HUES48 (cell line): ENCODE measurements at regions not wholly inside any gene's neighbourhood (a gene's known extent, or its start where the extent isn't known, plus 50 kb on each side); places are given as distances from the start of the nearest gene placed in this dataset.

Experiments used
- H3K27ac ChIP-seq: one replicate; pipeline ENCODE4 v1.7.0; 2013; ENCODE audit warnings: low read depth, low read length, inconsistent platforms
- H3K27me3 ChIP-seq: 2 replicates; pipeline ENCODE4 v1.6.1; 2013; ENCODE audit warnings: mild to moderate bottlenecking, low read length; ENCODE audit not compliant: control insufficient read depth, insufficient read depth
- H3K36me3 ChIP-seq: 2 replicates; pipeline ENCODE4 v1.6.1; 2013; ENCODE audit warnings: low read length; ENCODE audit not compliant: control insufficient read depth, insufficient read depth
- H3K4me1 ChIP-seq: 2 replicates; pipeline ENCODE4 v1.6.1; 2013; ENCODE audit warnings: mild to moderate bottlenecking, low read length; ENCODE audit not compliant: control insufficient read depth, insufficient read depth
- H3K4me3 ChIP-seq: 2 replicates; pipeline ENCODE4 v1.5.1; 2013; ENCODE audit warnings: mild to moderate bottlenecking, low read depth, low read length
- H3K9ac ChIP-seq: 2 replicates; pipeline ENCODE4 v1.6.1; 2013; ENCODE audit warnings: mild to moderate bottlenecking, low read depth, low read length, moderate library complexity
- H3K9me3 ChIP-seq: 2 replicates; pipeline ENCODE4 v1.6.1; 2013; ENCODE audit warnings: low read length; ENCODE audit not compliant: control insufficient read depth, insufficient read depth

- H3K36me3 ChIP-seq = no peaks in the 10 kb centered on the region
- H3K9ac ChIP-seq = no peak overlapping the region
- no peak overlapping the region for H3K4me3 ChIP-seq
- H3K4me1 ChIP-seq = no peaks in the 10 kb centered on the region
- no peak overlapping the region for H3K27ac ChIP-seq
- peaks cover 39% of the 10 kb centered on the region for H3K9me3 ChIP-seq
- no peaks in the 10 kb centered on the region for H3K27me3 ChIP-seq
Measured at GRCh38 chrX:146241902-146242301, 424.3 kb downstream of the SLITRK2 start.

DNA sequence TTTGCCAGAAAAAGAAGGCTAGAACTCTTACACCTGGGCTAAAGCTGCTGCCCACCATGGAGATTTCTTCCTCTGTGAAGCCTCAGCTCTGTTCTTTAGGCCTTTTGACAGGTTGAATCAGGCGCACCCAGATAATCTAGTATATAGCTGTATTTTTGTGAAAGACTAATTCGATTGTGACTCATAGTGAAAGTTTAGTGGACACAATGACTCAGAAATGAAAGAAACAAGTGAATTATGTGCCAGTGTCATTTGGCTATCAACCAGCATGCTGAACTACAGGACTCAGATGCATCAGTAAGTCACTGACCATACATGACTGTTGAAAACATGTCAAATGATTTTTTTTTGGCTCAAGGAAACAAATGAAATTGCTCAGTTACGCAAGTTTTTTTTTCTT, 425.4 kb downstream of the SLITRK2 start:
- Histone ChIP-seq H3K4me1 (no peaks in the 10 kb centered on the region), H3K9me3 (peaks cover 37% of the 10 kb centered on the region), H3K4me3 (no peak overlapping the region), H3K27me3 (no peaks in the 10 kb centered on the region), H3K27ac (no peak overlapping the region), H3K36me3 (no peaks in the 10 kb centered on the region), H3K9ac (no peak overlapping the region)

- Histone ChIP-seq H3K27ac (no peak overlapping the region), H3K27me3 (no peaks in the 10 kb centered on the region), H3K4me3 (no peak overlapping the region), H3K36me3 (no peaks in the 10 kb centered on the region), H3K4me1 (no peaks in the 10 kb centered on the region), H3K9me3 (peaks cover 48% of the 10 kb centered on the region), H3K9ac (no peak overlapping the region)
Measured at GRCh38 chrX:146259207-146259606, 441.6 kb downstream of the SLITRK2 start.

- H3K4me1 ChIP-seq = no peaks in the 10 kb centered on the region
- H3K9me3 ChIP-seq = peaks cover 51% of the 10 kb centered on the region
- H3K9ac ChIP-seq = no peak overlapping the region
- no peak overlapping the region for H3K4me3 ChIP-seq
- H3K27me3 ChIP-seq = no peaks in the 10 kb centered on the region
- no peaks in the 10 kb centered on the region for H3K36me3 ChIP-seq
- H3K27ac ChIP-seq = no peak overlapping the region
Measured at GRCh38 chrX:146264763-146265375, 447.2 kb downstream of the SLITRK2 start.

- no peak overlapping the region for H3K9ac ChIP-seq
- no peaks in the 10 kb centered on the region for H3K36me3 ChIP-seq
- no peak overlapping the region for H3K27ac ChIP-seq
- H3K9me3 ChIP-seq = peaks cover 22% of the 10 kb centered on the region; the same call in 1 of the 2 replicates
- no peaks in the 10 kb centered on the region for H3K4me1 ChIP-seq
- H3K4me3 ChIP-seq = no peak overlapping the region
- H3K27me3 ChIP-seq = no peaks in the 10 kb centered on the region
Measured at GRCh38 chrX:146278381-146278780, 460.8 kb downstream of the SLITRK2 start.
